ENCODE measurements at regions not wholly inside any gene's neighbourhood (a gene's known extent, or its start where the extent isn't known, plus 50 kb on each side); places are given as distances from the start of the nearest gene placed in this dataset.
A peak's percentile ranks its signal among the peaks of the same experiment; 100 is the strongest.

GRCh38 chr7:36006636-36007229 lies 146.3 kb upstream of the EEPD1 start:
- DNase-seq (ENCODE audit: low spot score) = no peak

GRCh38 chr7:36010656-36011587 lies 142.1 kb upstream of the EEPD1 start:
- no peak for DNase-seq (ENCODE audit: low spot score)

GRCh38 chr7:36011588-36011965 lies 141.5 kb upstream of the EEPD1 start:
- DNase-seq (ENCODE audit: low spot score) = no peak

GRCh38 chr7:36013246-36014014 lies 139.6 kb upstream of the EEPD1 start:
- DNase-seq (ENCODE audit: low spot score) = no peak

- DNase-seq (ENCODE audit: low spot score) = no peak
Measured at GRCh38 chr7:36014961-36015360, 138.1 kb upstream of the EEPD1 start.

DNA sequence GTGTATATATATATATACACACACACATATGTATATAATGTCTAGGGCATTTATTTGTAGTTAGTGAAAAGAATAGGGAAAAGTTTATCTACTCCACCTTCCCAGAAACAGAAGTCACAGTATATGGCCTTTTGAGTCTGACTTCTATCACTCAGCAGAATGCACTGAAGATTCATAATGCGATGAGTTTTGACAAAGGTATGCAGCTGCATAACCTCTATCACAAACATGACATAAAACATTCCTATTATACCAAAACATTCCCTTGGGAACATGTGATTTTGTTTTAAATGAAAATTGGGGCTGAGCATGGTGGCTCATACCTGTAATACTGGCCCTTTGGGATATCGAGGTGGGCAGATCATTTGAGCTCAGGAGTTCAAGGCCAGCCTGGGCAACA lies 137.3 kb upstream of the EEPD1 start:
- no peak for DNase-seq (ENCODE audit: low spot score)

DNA sequence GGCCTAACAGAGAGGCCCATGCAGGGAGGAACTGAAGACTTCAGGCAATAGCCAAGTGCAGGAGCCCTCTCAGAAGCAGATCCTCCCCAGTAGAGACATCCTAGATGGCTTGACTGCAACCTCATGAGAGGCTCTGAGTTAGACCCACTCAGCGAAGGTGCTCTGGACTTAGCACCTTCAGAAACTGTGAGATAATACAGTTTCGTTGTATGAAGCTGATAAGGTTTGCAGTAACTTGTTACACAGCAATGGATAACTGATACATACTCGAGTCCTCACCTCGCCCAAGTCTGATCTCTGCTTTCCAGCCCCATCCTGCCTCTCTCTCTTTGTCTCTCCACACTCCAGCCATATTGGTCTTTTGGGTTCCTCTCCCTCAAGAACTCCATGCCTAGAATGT lies 136.4 kb upstream of the EEPD1 start:
- no peak for DNase-seq (ENCODE audit: low spot score)

GRCh38 chr7:36017111-36017510 lies 135.9 kb upstream of the EEPD1 start:
- no peak for DNase-seq (ENCODE audit: low spot score)

- no peak for DNase-seq (ENCODE audit: low spot score)
Measured at GRCh38 chr7:36018816-36019484, 134.1 kb upstream of the EEPD1 start.

DNA sequence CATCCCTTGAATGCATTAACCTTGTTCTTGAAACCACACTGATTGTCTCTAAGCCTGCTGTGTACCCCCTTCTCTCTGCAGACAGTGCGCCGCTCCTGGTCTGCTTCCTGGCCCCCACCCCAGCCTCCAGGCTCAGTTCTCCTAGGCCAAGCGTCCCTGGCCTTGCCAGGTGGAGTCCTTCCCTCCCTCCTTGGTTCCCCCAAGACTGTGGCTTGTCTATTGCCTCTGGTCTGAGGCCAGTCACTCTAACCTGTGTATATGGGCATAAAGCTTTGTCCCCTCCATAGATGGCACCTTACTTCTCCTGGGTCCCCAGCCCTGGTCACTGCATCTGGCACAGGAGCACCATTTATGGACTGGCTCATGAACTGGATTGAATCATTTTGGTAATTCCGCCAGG lies 133.5 kb upstream of the EEPD1 start:
- DNase-seq (ENCODE audit: low spot score) = no peak

DNA sequence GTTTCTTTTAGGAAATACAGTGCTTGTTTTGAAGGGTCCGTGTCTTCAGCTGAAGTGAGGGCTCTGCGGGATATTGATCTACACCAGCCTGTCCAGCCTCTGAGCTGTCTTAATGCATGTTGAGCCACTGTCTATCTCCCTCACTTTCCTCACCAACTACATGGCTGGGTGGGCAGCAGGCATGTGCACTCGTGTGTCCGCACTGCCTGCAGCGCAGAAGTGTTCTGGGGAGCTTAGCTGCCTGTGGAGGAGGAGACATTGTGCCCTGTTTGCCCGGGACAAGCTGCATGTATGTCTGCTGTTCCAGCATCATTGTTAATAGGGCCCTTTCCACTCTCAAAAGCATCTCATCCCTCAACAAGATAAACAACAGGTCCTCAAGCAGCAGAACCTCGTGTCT lies 133.1 kb upstream of the EEPD1 start:
- DNase-seq (ENCODE audit: low spot score) = no peak

- no peak for DNase-seq (ENCODE audit: low spot score)
Measured at GRCh38 chr7:36021367-36021766, 131.7 kb upstream of the EEPD1 start.

DNA sequence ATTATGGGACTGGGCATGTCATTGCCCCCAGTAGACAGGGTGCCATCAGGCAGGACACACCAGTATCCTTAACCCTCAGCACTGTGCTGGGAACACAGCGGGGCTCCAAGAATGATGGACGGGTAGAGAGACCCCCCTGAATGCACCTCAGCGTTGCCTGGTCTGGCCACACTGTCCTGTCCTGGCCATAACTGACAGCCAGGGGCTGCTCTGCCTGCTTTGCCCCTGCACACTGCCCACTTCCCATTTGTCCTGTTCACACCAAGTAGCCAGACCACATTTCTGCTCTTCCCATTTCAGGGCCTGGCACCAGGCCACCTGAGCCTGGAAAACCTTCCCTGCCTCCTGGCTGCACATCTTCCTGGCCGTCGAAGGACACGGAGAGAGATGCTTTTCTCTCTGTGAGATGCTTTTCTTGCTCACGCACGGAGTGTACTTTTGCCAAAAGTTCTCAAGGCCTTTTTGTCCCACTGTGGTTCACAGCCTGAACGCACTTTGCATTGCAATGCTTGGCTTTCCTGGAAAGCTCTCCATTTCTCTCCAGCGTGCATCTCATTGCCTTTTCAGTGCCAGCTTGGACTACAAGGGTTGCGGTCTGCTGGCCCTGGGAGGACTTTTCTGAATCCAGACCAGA lies 131.0 kb upstream of the EEPD1 start:
- no peak for DNase-seq (ENCODE audit: low spot score)

GRCh38 chr7:36023033-36023560 lies 130.0 kb upstream of the EEPD1 start:
- DNase-seq (ENCODE audit: low spot score) = no peak

GRCh38 chr7:36025190-36025589 lies 127.9 kb upstream of the EEPD1 start:
- no peak for DNase-seq (ENCODE audit: low spot score)

DNA sequence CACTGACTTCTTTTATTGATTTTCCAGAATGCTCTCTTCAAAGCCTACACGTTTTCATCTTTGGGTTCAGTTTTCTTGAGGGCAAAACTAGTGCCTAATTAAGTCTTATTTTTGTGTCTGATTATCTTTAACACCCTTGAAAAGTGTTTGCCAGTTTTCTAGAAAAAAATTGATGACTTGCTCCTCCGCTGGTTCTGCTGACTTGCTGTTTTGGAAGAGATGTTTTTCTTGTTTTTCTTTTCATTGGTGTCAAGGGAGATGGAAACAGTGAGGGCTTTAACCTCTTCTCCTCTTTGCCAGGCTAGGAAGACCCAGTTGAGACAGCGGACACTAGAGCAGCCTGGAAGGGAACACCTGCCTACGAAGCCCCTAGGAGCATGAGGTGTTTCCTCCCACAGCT lies 123.7 kb upstream of the EEPD1 start:
- DNase-seq (ENCODE audit: low spot score) = no peak

DNA sequence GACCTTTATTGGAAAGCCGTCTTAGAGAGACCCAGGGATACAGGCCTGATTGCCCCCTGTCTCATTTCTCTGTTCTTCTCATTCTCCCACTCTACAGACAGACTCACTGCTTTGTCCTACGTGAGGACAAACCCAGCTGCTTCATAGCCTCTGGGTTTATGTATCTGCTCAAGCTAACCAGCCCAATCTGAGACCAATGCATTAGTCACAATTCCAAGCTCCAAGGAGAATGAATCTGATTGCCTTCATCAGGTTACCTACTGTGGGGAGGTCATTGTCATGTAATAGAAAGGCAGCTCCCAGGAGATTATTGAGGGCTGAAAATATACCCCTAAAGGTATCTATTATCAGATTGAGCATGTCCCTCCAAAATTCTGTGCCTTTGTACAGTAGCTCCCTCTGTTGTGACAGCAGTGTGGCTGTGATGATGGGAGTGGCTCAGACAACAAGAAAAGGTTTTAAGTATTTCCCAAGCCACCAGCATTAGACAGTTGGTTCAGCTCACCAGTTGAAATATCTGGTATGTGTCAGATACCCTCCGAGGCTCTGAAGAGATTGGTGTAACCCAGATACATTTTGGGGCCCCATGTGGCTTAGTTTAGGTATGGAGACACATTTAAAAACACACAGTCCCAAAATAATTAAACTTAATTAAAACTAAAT lies 123.1 kb upstream of the EEPD1 start:
- DNase-seq (ENCODE audit: low spot score) = no peak

DNA sequence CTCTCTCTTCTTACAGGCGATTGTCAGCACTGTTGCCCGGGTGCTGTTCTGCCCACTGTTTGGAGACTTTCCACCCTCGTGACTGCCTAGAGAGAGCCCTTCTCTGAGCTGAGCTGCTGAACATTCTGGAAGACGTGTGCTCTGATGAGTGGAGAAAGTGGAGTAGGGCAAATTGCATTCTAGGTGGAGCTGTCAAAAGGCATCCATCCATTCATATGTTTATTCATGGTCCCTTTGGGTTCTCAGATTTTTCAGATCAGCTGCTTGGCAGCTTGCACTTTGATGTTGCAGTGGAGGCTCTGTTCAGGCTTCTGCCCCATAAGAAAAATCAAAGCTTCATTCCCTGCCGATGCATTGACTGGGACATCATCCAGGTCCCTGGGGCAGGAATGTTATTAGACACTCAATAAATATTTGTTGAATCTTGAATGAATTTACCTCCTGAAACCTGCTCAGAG lies 120.7 kb upstream of the EEPD1 start:
- DNase-seq (ENCODE audit: low spot score) = no peak

- DNase-seq (ENCODE audit: low spot score) = peak; percentile 55
Measured at GRCh38 chr7:36034020-36034419, 119.0 kb upstream of the EEPD1 start.

DNA sequence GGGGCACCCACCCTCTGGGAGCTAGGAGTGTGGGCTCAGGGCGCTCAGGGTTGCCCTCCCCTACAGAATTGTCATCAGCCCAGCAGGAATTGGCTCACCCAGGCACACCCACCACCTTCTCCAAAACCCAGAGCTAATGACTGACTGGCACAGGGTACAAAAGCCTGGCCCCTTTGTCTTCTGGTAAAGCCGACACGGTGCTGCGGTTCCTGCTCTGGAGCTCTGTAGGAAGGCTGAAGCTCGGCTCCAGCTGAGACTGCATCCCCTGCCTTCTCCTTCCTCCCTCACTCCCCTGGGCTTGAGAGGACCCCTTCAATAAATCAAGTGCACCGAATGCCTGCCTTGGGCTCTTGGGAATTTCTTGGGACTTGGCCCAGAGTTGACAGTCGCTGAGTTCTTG lies 117.9 kb upstream of the EEPD1 start:
- no peak for DNase-seq (ENCODE audit: low spot score)

DNA sequence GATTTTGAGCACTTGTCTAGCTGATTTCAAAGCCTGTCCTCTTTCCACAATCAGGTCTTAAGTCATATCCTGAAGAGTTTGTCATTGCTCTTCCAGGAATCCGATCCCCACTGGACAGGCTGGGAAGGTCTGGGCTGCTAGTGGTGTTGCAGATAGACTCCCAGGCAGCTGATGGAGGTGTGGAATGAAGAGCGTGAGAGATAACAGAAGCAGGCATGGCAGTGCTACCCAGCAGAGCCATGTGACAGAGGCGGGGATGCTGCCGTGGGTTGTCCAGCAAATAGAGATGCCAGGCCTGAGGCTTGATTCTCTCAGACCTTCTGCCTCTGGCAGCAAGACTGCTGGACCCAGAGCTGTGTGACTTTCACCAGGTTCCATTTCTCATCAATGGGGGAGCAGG lies 116.5 kb upstream of the EEPD1 start:
- no peak for DNase-seq (ENCODE audit: low spot score)
